ENCODE measurements at regions not wholly inside any gene's neighbourhood (a gene's known extent, or its start where the extent isn't known, plus 50 kb on each side); places are given as distances from the start of the nearest gene placed in this dataset.

- intact Hi-C loops (cut with DNase I; ENCODE audit: low total_unique reads): no loop called here
- no peaks in the 10 kb centered on the region for H3K36me3 ChIP-seq
- TF ChIP-seq CTCF (IDR thresholded peaks at IDR 0.05) (no peak), POLR2A (IDR thresholded peaks at IDR 0.05) (no peak)
- no peak overlapping the region for H3K27ac ChIP-seq
- no peaks in the 10 kb centered on the region for H3K9me3 ChIP-seq
- no peaks in the 10 kb centered on the region for H3K27me3 ChIP-seq
- DNase-seq: no peak
- H3K4me1 ChIP-seq: no peaks in the 10 kb centered on the region
- no peak overlapping the region for H3K4me3 ChIP-seq
Observed at GRCh38 chr16:64217789-64218535, 903.9 kb downstream of the CDH11 start.

- DNase-seq: no peak
- Histone ChIP-seq H3K9me3 (no peaks in the 10 kb centered on the region), H3K27ac (no peak overlapping the region), H3K4me3 (no peak overlapping the region), H3K36me3 (no peaks in the 10 kb centered on the region), H3K27me3 (no peaks in the 10 kb centered on the region), H3K4me1 (no peaks in the 10 kb centered on the region)
- TF ChIP-seq POLR2A (IDR thresholded peaks at IDR 0.05) (no peak), CTCF (IDR thresholded peaks at IDR 0.05) (no peak)
- intact Hi-C loops (cut with DNase I; ENCODE audit: low total_unique reads): no loop called here
Observed at GRCh38 chr16:64215730-64216129, 906.1 kb downstream of the CDH11 start.

- Histone ChIP-seq H3K4me1 (no peaks in the 10 kb centered on the region), H3K27ac (no peak overlapping the region), H3K9me3 (no peaks in the 10 kb centered on the region), H3K36me3 (no peaks in the 10 kb centered on the region), H3K27me3 (no peaks in the 10 kb centered on the region), H3K4me3 (no peak overlapping the region)
- intact Hi-C loops (cut with DNase I; ENCODE audit: low total_unique reads): no loop called here
- DNase-seq: no peak
- TF ChIP-seq POLR2A (IDR thresholded peaks at IDR 0.05): no peak
- no peak for TF ChIP-seq CTCF (IDR thresholded peaks at IDR 0.05)
Observed at GRCh38 chr16:64211331-64211730, 910.5 kb downstream of the CDH11 start.

GRCh38 chr16:64206862-64207261, 915.0 kb downstream of the CDH11 start:
- no peak overlapping the region for H3K27ac ChIP-seq
- H3K4me1 ChIP-seq: no peaks in the 10 kb centered on the region
- DNase-seq: no peak
- TF ChIP-seq POLR2A (IDR thresholded peaks at IDR 0.05): no peak
- TF ChIP-seq CTCF (IDR thresholded peaks at IDR 0.05): no peak
- H3K36me3 ChIP-seq: no peaks in the 10 kb centered on the region
- no peak overlapping the region for H3K4me3 ChIP-seq
- intact Hi-C loops (cut with DNase I; ENCODE audit: low total_unique reads): no loop called here
- H3K27me3 ChIP-seq: no peaks in the 10 kb centered on the region
- no peaks in the 10 kb centered on the region for H3K9me3 ChIP-seq

GRCh38 chr16:64203126-64203525, 918.7 kb downstream of the CDH11 start:
- intact Hi-C loops (cut with DNase I; ENCODE audit: low total_unique reads): no loop called here
- Histone ChIP-seq H3K27me3 (no peaks in the 10 kb centered on the region), H3K36me3 (no peaks in the 10 kb centered on the region), H3K27ac (no peak overlapping the region), H3K4me1 (no peaks in the 10 kb centered on the region), H3K9me3 (no peaks in the 10 kb centered on the region), H3K4me3 (no peak overlapping the region)
- TF ChIP-seq POLR2A (IDR thresholded peaks at IDR 0.05) (no peak), CTCF (IDR thresholded peaks at IDR 0.05) (no peak)
- DNase-seq: no peak

Measured in uterus (tissue), 3 donors.